HL-60 (cell line): ENCODE measurements at regions not wholly inside any gene's neighbourhood (a gene's known extent, or its start where the extent isn't known, plus 50 kb on each side); places are given as distances from the start of the nearest gene placed in this dataset.

Source experiments
- POLR2AphosphoS5 ChIP-seq: IDR thresholded peaks from 2 replicates; pipeline ENCODE4 v1.6.1; 2012; ENCODE audit warnings: low read depth
- SPI1 ChIP-seq: IDR thresholded peaks from 2 replicates; pipeline ENCODE4 v1.6.1; 2012; ENCODE audit warnings: low read depth, mild to moderate bottlenecking, borderline replicate concordance
- TF ChIP-seq, protein P1 (sequence below): IDR thresholded peaks from one replicate; pipeline ENCODE4 v1.5.1; 2011; ENCODE audit warnings: low read length, control low read depth, inconsistent platforms; ENCODE audit not compliant: insufficient read depth
- TF ChIP-seq, protein P2 (sequence below): IDR thresholded peaks from 2 replicates; pipeline ENCODE4 v1.6.1; 2012; ENCODE audit warnings: low read depth; ENCODE audit not compliant: insufficient replicate concordance

DNA sequence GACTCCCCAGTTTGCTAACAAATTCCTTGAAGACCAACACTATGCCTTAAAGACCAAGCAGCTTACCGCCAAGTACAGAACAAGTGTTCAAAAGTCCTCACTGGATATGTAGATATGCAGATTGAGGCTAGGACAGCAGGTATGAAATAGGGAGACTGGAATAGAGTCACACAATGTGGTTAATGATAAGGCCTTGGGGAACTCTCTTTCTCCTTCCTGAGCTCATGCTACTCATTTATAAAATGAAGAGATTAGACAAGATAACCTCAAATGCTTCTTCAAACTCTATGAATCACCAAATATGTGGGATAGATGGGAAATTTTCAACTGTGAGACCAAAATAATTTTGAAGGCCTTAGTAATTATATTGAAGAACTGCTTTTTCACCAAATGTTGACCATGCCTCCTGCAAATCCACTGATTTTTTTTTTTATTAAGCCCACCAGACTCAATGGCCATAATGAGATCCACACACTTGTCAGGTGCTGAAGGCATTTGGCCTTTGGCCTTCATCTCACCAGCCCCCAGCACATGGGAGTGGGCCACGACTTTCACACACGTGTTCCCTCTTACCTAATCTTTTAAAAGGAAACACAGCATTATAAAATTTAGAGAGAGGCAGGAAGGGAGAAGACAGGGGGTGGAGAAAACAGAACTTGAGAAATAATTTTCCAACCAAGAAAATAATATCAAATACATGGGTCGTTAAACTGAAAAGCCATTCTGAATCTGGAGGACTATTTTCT lies 181.5 kb downstream of the EN1 start:
- TF ChIP-seq, protein P1, sequence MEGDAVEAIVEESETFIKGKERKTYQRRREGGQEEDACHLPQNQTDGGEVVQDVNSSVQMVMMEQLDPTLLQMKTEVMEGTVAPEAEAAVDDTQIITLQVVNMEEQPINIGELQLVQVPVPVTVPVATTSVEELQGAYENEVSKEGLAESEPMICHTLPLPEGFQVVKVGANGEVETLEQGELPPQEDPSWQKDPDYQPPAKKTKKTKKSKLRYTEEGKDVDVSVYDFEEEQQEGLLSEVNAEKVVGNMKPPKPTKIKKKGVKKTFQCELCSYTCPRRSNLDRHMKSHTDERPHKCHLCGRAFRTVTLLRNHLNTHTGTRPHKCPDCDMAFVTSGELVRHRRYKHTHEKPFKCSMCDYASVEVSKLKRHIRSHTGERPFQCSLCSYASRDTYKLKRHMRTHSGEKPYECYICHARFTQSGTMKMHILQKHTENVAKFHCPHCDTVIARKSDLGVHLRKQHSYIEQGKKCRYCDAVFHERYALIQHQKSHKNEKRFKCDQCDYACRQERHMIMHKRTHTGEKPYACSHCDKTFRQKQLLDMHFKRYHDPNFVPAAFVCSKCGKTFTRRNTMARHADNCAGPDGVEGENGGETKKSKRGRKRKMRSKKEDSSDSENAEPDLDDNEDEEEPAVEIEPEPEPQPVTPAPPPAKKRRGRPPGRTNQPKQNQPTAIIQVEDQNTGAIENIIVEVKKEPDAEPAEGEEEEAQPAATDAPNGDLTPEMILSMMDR, result no peak
- no peak for TF ChIP-seq SPI1
- TF ChIP-seq, protein P2, sequence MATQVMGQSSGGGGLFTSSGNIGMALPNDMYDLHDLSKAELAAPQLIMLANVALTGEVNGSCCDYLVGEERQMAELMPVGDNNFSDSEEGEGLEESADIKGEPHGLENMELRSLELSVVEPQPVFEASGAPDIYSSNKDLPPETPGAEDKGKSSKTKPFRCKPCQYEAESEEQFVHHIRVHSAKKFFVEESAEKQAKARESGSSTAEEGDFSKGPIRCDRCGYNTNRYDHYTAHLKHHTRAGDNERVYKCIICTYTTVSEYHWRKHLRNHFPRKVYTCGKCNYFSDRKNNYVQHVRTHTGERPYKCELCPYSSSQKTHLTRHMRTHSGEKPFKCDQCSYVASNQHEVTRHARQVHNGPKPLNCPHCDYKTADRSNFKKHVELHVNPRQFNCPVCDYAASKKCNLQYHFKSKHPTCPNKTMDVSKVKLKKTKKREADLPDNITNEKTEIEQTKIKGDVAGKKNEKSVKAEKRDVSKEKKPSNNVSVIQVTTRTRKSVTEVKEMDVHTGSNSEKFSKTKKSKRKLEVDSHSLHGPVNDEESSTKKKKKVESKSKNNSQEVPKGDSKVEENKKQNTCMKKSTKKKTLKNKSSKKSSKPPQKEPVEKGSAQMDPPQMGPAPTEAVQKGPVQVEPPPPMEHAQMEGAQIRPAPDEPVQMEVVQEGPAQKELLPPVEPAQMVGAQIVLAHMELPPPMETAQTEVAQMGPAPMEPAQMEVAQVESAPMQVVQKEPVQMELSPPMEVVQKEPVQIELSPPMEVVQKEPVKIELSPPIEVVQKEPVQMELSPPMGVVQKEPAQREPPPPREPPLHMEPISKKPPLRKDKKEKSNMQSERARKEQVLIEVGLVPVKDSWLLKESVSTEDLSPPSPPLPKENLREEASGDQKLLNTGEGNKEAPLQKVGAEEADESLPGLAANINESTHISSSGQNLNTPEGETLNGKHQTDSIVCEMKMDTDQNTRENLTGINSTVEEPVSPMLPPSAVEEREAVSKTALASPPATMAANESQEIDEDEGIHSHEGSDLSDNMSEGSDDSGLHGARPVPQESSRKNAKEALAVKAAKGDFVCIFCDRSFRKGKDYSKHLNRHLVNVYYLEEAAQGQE, result no peak
- no peak for TF ChIP-seq POLR2AphosphoS5
